Muscle layer of colon (tissue), 2 donors: ENCODE measurements at regions not wholly inside any gene's neighbourhood (a gene's known extent, or its start where the extent isn't known, plus 50 kb on each side); places are given as distances from the start of the nearest gene placed in this dataset.

Experiments
- H3K27ac ChIP-seq: one replicate; pipeline ENCODE4 v1.7.0; 2013; ENCODE audit warnings: low read depth, mild to moderate bottlenecking, low read length, moderate library complexity
- H3K27me3 ChIP-seq, 2 donors: one replicate each; pipeline ENCODE4 v1.7.0; 2013; ENCODE audit warnings: low read length in 2 of 2, mild to moderate bottlenecking in 2 of 2; ENCODE audit not compliant: insufficient read depth in 2 of 2, control insufficient read depth in 1 of 2
- H3K36me3 ChIP-seq: one replicate; pipeline ENCODE4 v1.7.0; 2013; ENCODE audit warnings: mild to moderate bottlenecking, low read length; ENCODE audit not compliant: insufficient read depth
- H3K4me1 ChIP-seq: one replicate; pipeline ENCODE4 v1.7.0; 2013; ENCODE audit warnings: mild to moderate bottlenecking, low read length; ENCODE audit not compliant: insufficient read depth
- H3K4me3 ChIP-seq, 2 donors: one replicate each; pipeline ENCODE4 v1.7.0; 2013; ENCODE audit warnings: low read length in 2 of 2, low read depth in 1 of 2, mild to moderate bottlenecking in 1 of 2, moderate library complexity in 1 of 2
- H3K9ac ChIP-seq: one replicate; pipeline ENCODE4 v1.7.0; 2013; ENCODE audit warnings: low read length
- H3K9me3 ChIP-seq: one replicate; pipeline ENCODE4 v1.7.0; 2013; ENCODE audit warnings: mild to moderate bottlenecking, low read length
- donor health status: abdominal sarcoma.
- donor health status: Adenocarcinoma of cecum.

GRCh38 chr1:94611681-94612475 is 70.3 kb upstream of the F3 start:
- Histone ChIP-seq H3K4me3 (no peak overlapping the region), H3K9me3 (no peaks in the 10 kb centered on the region), H3K27me3 (no peaks in the 10 kb centered on the region), H3K36me3 (no peaks in the 10 kb centered on the region), H3K27ac (no peak overlapping the region), H3K9ac (no peak overlapping the region), H3K4me1 (peaks cover 4% of the 10 kb centered on the region)

- Histone ChIP-seq H3K4me1 (peaks cover 4% of the 10 kb centered on the region), H3K9me3 (no peaks in the 10 kb centered on the region), H3K27ac (no peak overlapping the region), H3K27me3 (no peaks in the 10 kb centered on the region), H3K9ac (no peak overlapping the region), H3K36me3 (no peaks in the 10 kb centered on the region), H3K4me3 (no peak overlapping the region)
These were observed 68.1 kb upstream of the F3 start for GRCh38 chr1:94609619-94610018.

- Histone ChIP-seq H3K27ac (no peak overlapping the region), H3K4me3 (no peak overlapping the region), H3K27me3 (no peaks in the 10 kb centered on the region), H3K36me3 (no peaks in the 10 kb centered on the region), H3K9me3 (no peaks in the 10 kb centered on the region), H3K4me1 (peaks cover 4% of the 10 kb centered on the region), H3K9ac (no peak overlapping the region)
These were observed 67.4 kb upstream of the F3 start for GRCh38 chr1:94608852-94609530.

- no peaks in the 10 kb centered on the region for H3K9me3 ChIP-seq
- no peaks in the 10 kb centered on the region for H3K27me3 ChIP-seq
- no peak overlapping the region for H3K27ac ChIP-seq
- no peak overlapping the region for H3K4me3 ChIP-seq
- peaks cover 4% of the 10 kb centered on the region for H3K4me1 ChIP-seq
- no peaks in the 10 kb centered on the region for H3K36me3 ChIP-seq
- no peak overlapping the region for H3K9ac ChIP-seq
These were observed 66.7 kb upstream of the F3 start for GRCh38 chr1:94608142-94608851.

GRCh38 chr1:94607398-94607797 is 65.8 kb upstream of the F3 start:
- peaks cover 4% of the 10 kb centered on the region for H3K4me1 ChIP-seq
- H3K27ac ChIP-seq, result no peak overlapping the region

GRCh38 chr1:94606471-94606870 is 64.9 kb upstream of the F3 start:
- no peak overlapping the region for H3K27ac ChIP-seq
- no peak overlapping the region for H3K4me3 ChIP-seq
- no peaks in the 10 kb centered on the region for H3K27me3 ChIP-seq
- no peak overlapping the region for H3K9ac ChIP-seq
- peaks cover 4% of the 10 kb centered on the region for H3K4me1 ChIP-seq
- H3K9me3 ChIP-seq, result no peaks in the 10 kb centered on the region
- no peaks in the 10 kb centered on the region for H3K36me3 ChIP-seq

More at GRCh38 chr1:94607398-94607797, 65.8 kb upstream of the F3 start:
- Histone ChIP-seq H3K36me3 (no peaks in the 10 kb centered on the region), H3K4me3 (no peak overlapping the region), H3K9ac (no peak overlapping the region), H3K9me3 (no peaks in the 10 kb centered on the region), H3K27me3 (no peaks in the 10 kb centered on the region)

- H3K4me1 ChIP-seq, result no peaks in the 10 kb centered on the region
- H3K27me3 ChIP-seq, result no peaks in the 10 kb centered on the region
- H3K9me3 ChIP-seq, result no peaks in the 10 kb centered on the region
- no peak overlapping the region for H3K9ac ChIP-seq
- no peak overlapping the region for H3K4me3 ChIP-seq
- no peak overlapping the region for H3K27ac ChIP-seq
- no peaks in the 10 kb centered on the region for H3K36me3 ChIP-seq
These were observed 62.1 kb upstream of the F3 start for GRCh38 chr1:94603663-94604062.

GRCh38 chr1:94602802-94603625 is 61.5 kb upstream of the F3 start:
- H3K9ac ChIP-seq, result no peak overlapping the region
- H3K36me3 ChIP-seq, result no peaks in the 10 kb centered on the region
- no peaks in the 10 kb centered on the region for H3K9me3 ChIP-seq
- H3K27me3 ChIP-seq, result no peaks in the 10 kb centered on the region
- no peaks in the 10 kb centered on the region for H3K4me1 ChIP-seq
- no peak overlapping the region for H3K4me3 ChIP-seq
- H3K27ac ChIP-seq, result no peak overlapping the region

- Histone ChIP-seq H3K27ac (no peak overlapping the region), H3K9ac (no peak overlapping the region)
These were observed 60.8 kb upstream of the F3 start for GRCh38 chr1:94602316-94602715.

GRCh38 chr1:94600556-94600955 is 59.0 kb upstream of the F3 start:
- Histone ChIP-seq H3K4me3 (no peak overlapping the region), H3K27ac (no peak overlapping the region), H3K9me3 (no peaks in the 10 kb centered on the region), H3K4me1 (no peaks in the 10 kb centered on the region), H3K9ac (no peak overlapping the region), H3K27me3 (no peaks in the 10 kb centered on the region), H3K36me3 (no peaks in the 10 kb centered on the region)

More at GRCh38 chr1:94602316-94602715, 60.8 kb upstream of the F3 start:
- no peaks in the 10 kb centered on the region for H3K27me3 ChIP-seq
- H3K9me3 ChIP-seq, result no peaks in the 10 kb centered on the region
- H3K4me1 ChIP-seq, result no peaks in the 10 kb centered on the region
- no peaks in the 10 kb centered on the region for H3K36me3 ChIP-seq
- no peak overlapping the region for H3K4me3 ChIP-seq
